Right forelimb (tissue), 1 donor: ENCODE measurements at regions not wholly inside any gene's neighbourhood (a gene's known extent, or its start where the extent isn't known, plus 50 kb on each side); places are given as distances from the start of the nearest gene placed in this dataset.

Source experiments
- DNase-seq: peaks from one replicate; pipeline ENCODE4 v3.0.0-alpha.2; 2018

DNA sequence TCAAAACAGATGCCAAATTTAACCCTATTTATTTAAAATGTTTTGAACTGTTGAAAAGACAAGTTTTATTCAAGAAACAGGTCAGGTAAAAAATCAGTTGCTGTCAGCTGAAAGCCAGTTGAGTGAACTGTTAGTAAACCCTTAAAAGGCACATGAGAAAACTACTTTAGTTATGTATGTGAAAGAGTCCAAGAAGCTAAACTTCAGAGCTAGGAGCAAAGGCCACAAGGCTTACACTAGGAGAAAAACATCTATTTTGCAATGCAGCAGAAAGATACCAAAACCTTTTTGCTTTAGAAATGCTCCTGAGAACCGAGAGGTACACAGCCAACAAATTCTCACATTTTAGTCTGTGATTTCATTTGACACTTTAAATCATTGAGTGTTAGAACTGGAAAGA is 375.2 kb downstream of the FSCB start:
- no peak for DNase-seq

DNA sequence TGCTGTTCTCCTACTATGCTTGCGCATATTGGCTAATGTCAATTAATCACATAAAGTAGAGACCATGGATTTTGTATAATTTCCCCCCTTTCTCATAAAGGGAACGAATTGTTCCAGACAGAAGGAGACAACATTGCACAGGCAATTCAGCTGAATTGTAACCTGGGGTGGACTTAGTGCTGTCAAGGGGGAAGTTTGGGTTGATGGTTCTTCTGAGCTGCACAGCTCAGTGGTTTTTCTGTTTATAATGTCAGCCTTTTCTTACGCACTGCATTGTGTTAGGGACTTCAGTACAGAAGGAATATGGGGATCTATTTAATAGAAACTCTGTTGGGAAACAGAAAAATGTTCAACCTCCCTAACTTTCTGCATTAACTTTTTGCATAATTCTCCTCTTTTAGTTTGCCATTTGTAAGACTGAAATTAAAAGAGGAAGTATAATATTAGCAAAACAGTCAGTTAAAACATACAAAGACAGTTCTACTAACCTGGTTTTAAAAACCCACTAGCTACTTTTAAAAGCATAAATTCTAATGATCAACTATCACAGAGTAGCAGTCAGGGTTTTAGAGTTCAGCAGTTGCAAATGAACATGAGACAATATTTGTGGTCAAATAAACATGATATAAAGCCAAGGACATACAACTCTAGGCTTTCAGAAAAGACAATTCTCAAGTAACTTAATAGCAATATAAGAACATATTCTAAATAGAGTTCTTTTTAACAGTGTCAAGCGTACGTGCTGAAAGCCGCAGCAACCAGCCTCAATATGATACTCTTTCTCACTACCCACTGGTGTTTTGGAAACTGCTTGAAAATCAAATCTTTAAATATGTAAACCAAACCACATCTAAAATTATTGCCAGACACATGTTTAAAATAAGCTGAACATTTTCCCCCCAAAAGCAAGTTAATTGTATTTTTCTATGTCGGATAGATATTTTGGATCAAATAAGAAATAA is 393.0 kb downstream of the FSCB start:
- DNase-seq = no peak

DNA sequence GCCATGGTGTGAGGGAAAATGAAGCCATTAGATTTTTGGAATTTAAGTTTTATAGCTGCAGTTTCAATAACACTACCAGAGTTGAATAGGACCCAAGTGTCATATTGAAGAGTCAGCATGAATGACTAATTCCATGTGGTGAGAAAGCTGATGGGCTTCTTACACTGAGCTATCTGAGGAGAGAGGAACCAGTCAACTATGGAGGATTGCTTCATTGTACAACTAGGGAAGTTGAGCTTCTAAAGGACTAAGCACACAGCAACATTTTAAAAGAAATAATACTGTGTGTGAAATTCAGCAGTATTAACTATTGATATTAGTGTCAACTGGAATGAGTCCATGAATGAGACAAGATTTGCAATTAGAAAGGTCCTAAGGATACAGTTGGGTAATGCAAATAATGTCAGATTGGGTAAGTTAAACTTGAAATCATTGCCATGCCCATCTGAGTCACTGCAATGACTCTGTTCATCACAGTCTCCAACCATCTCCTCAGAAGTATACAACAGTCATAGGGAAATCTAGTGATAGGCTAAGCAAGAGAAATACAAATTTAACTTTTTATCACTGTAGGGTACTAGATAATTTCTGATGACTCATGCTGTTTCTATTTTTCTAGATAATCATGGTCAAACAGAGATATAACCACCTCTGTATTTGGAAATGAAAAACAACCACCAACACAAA is 394.2 kb downstream of the FSCB start:
- no peak for DNase-seq

DNA sequence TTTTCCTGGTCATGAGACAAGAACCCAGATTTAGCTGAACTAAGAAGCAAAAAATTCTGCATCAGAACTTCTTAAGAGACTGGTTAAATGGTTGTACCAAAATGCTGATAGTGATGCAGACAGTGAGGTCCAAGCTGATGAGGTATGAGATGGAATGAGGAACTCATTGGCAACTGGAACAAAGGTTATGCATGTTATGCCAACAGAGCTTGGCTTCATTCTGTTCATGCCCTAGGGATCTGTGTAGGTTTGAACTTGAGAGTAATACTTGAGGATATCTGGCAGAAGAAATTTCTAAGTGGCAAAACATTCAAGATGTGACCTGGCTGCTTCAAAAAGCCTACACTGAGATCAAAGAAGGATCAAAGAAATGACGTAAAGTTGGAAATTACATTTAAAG is 398.0 kb downstream of the FSCB start:
- DNase-seq = no peak

DNA sequence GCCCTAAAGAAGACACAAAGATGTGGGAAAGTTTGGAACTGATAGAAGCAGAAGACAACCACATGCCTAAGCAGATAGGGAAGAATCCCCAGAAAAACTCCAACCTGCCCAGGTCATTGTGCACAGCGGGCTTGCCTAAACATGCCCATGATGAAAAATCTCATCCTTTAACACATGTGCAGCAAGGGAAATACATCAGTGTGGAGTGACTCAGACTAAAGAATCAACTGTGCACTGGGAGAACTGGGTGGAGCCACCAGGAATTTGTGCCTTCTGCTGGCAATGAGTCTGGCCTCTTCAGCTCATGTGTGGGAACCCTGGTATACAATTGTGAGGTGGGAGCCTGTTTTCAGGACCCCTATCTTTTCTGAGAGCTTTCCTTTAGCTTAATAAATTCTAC is 398.5 kb downstream of the FSCB start:
- DNase-seq = no peak

DNA sequence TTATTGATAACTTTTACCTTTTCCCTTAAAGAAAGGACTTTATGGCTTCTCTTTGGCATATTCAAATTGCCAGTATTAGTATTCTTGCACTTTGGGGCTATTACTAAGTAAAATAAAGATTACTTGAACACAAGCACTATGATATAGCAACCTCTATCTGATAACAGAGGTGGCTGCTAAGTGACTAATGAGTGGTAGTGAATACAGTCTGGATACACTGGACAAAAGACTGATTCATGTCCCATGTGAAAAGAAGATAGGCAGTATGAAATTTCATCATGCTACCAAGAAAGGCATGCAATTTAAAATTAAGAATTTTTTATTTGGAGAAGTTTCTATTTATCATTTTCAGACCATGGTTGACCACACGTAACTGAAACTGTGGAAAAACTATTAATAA is 399.9 kb downstream of the FSCB start:
- DNase-seq = no peak

DNA sequence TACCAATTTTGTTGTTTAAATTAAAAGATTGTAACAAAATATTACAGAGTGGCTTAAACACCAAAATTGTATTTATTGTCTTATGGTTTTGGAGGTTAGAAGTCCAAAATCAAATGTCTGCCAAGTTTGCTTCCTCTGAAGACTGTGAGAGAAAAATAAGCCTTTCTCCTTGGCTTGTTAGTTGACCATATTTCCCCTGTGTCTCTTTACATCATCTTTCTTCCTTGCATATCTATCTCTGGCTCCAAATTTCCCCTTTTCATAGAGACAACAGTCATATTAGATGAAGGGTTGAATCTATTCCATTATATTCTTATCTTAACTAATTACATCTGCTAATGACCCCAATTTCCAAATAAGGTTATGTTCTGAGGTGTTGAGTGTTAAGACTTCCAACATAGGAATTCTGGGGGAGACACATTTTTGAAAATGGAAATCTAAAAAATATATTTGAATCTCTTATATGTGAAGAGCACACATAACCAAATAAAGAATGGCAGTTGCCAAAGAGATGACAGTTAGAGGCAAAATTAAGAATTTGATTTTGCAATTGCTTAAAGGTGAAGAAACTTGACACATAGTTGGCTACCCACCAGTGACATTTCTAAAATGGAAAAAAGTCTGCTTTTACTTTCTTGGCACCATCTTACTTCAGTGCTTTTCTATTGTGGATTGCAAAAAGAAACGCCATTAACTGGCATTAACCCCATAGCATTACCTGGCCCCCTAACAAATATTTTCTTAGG is 407.2 kb downstream of the FSCB start:
- DNase-seq = no peak

DNA sequence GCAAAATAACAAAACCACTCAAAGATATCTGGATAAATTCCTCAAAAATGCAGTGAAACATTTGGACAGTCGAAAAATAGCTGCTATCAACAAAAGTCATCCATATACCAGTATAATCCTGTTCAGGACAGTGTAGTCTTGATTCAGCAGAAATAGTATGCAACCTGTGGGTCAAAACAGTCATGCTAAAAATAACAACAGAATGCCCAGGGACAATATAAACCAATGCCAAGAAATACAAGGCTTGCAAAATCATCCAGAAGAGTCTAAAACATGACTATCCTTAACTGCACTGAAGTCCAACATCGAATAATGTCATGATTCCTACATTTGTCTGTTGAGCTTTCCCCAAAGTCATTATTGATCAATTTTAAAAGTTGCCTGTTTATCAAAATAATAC is 425.9 kb downstream of the FSCB start:
- DNase-seq = no peak

DNA sequence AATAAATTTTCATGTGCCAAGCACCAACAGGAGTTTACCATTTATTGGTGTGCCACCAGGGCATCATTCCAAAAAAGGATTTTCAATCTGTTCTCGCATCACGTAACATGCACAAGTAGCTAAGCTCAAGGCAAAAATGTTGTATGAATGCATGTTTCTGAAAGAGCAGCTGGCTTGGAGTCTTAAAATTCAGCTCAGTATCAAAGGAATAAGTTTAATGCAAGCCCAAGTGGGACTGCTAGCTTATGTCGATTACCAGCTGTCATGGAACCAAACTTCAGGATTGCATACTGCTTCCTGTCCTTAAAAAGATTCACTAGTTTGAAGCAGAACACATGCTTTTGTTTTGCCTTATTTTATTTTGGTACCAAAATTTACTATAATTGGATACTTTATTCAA is 437.0 kb downstream of the FSCB start:
- no peak for DNase-seq

DNA sequence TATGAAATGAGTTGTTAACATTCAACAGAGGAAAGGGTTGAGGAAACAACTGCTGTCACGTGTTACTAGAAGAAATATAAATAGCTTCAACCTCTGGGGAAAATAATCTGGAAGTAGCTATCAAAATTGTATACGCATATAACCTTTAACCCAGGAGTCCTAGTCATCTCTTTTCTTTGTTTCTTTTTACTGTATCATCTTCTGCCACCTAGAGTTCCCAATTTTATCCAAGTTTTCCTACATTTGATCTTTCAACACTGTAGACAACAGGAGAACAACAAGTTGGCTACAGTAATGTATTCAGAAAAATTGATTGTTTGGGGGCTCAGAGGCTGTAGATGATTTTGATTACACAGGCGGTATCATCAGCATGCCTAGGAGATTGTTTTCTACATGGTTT is 453.7 kb downstream of the FSCB start:
- DNase-seq = no peak

DNA sequence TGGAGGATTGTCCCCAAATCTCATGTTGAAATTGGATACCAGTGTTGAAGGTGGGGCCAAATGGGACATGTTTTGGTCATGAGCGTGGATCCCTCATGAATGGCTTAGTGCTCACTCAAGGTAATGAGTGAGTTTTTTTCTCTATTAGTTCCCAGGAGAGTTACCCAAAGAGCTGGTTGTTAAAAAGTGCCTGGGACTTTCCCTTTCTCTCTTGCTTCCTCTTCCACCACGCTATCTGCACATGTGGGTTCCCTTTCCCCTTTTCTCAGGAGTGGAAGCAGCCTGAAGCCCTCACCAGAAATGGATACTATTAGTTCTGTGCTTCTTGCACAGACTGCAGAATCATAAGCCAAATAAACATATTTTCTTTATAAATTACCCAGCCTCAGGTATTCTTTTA is 465.4 kb downstream of the FSCB start:
- no peak for DNase-seq

DNA sequence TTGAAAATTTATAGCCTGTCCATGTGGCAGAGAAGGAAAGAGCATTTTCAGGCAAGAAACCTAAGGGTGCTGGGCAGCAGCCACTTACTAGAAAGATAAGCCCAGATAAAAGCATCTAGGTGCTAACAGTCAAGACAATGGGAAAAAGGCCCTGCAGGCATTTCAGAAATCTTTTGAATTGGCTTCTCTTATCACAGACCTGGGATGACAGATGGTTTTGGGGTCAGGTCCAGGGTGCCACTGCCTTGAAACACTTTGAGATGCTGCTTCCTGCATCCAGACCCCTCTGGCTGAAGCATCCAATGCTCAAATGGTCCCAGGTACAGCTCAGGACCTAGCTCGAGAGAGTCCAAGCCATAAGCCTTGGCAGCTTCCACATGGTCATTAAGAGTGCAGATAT is 466.5 kb downstream of the FSCB start:
- DNase-seq = no peak

DNA sequence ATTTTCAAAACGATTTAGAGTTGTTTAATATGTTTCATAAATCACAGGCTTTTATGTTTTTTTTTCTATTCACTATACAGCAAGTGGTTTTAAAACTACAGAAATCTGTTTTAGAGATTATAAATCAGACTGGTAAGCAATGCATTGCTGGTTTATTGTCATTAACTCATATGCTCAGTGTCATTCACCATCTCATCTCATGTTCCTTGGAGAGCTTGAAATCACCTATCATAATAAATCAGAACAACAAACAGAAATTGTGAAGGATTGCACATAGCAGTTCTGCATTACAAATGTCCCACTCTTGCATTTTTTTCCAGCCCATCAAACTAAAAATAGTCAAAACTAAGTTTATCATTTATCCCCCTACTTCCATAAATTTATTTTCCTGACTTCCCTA is 470.8 kb downstream of the FSCB start:
- no peak for DNase-seq

DNA sequence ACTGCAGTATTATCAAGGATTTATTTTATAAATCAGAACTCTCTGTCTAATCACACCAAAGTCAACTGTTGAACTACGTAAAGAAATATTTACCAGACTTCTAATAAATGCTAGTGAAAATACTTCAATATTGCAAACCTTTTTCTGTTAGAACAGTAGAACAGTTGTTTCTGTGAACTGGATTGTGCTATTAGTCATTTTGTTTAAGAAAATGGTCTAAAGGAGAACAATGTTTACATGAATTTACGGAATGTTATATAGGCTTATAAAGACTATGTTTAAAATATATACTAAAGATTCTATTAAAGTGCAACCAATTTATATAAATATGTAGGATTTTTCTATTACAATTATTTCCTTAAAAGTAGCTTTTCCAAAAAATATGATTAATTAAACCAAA is 471.4 kb downstream of the FSCB start:
- no peak for DNase-seq

DNA sequence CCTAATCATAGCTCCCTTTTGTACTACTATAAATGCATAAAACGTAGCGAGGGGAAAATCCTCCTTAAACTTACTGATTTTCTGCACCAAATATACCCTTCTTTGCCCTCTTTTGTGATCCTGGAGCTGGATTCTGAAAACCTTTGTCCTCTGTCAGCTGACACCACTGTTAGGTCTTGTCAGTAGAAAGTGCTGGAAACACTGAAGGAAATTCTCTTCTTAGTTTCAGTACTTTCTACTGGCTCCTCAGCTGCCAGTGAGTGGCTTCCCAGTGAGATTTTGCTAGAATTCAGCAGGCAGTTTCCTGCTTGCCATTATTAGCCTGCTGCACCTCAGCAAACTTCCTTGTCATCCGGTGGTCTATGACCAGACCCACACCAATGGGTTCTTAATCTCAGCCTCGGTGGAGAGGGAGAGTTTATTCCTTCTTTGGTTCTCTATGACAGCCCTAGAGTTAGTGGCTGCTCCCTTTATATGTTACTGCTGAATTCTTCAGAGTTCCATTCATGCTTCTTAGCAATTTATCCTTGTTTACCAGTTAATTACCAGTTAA is 476.2 kb downstream of the FSCB start:
- DNase-seq = no peak

DNA sequence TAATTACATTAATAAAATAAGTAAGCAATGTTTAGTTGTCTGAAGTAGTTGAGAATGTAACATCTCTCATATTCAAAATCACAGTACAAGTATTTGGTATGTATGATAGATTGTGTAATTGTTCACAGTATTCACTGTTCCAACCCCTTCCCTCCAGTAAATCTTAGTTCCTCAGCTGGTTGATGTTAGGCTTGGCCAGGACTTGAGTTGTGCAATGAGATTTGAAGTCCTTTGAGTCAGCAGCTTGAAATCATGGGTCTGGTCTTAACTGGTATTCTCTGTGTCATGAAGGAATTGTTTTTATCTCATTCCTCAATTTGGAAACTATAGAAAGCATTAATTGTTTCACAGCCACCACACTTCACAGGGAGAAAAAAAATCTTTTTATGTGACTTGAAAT is 477.1 kb downstream of the FSCB start:
- DNase-seq = no peak

DNA sequence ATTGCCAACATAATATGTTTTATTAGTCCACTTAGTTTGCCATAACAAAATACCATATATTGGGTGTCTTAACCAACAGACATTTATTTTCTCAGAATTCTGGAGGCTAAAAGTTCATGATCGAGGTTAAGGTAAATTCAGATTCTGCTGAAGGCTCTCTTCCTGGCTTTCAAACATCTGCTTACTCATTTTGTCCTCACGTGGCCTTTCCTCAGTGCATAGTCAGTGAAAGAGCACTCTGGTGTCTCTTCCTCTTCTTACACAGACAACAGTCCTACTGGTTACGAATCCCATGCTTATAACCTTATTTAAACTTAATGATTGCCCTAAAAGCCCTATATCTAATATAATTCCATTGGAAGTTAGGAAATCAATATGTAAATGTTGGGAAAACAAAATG is 479.7 kb downstream of the FSCB start:
- DNase-seq = no peak

DNA sequence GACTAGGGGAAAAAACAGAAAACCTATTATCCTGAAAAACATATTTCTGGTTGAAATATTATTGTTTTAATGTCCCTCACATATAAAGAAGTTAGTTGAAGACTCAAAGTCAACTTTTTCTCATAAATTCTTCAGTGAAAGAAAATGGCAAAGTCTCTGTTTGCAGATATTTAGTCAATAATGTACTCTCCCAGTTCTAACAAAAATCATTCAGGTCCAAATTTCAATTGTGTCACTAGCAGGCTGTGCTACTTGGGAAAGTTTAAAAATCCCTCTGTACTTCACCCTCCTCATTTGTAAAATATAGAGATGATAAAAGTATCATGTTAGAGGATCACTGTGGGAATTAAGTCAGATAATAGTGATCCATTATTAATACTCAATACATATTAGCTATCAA is 496.5 kb downstream of the FSCB start:
- no peak for DNase-seq

DNA sequence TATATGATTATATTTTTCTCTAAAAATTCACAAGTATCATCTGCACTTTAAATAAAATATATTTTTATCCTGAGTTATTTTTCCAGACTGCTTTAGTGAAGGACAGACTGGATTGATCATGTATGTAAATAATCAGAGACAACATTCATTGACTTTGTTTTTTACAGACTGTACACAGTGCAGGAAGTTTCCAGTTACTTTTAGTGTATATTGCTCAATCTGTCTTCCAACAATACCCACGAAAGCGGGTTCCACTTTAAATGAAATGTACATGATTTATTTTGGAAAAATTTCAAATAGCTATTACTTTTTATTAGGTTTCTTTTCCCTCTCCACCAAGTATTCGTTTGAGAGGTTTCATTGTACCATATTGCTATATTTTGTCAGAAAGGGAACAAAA is 497.0 kb downstream of the FSCB start:
- no peak for DNase-seq

DNA sequence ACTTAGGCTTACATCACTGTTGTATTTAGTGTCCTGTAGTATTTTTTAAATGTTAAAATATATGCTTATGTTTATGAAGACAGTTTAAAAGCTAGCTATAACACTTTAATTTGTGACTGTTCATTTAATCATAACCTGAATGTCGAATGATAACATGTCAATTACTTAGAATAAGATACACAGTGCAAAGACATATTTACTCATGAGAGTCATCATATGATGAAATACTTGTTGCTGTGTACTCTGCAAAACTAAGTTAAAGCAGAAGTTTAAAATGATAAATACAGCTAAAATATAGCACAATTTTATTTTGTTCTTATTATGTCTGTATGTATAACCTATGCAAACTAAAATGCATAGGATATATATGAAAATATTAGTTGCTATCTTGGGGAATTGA is 497.4 kb downstream of the FSCB start:
- no peak for DNase-seq

DNA sequence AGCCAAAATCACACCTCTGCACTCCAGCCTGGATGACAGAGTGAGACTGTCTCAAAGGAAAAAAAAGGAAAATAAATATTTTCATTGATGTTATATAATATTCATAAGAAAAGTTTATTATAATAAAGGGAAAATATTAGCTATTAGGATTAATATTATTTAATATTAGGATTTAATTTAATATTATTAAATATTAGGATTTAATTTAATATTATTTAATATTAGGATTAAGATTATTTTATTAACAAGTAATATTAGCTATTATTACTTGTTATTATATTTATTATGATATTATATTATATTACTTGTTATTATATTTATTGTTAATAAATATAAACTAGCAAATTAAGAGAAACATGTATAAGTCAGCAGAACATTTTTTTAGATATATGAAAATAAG is 518.1 kb downstream of the FSCB start:
- DNase-seq = no peak

DNA sequence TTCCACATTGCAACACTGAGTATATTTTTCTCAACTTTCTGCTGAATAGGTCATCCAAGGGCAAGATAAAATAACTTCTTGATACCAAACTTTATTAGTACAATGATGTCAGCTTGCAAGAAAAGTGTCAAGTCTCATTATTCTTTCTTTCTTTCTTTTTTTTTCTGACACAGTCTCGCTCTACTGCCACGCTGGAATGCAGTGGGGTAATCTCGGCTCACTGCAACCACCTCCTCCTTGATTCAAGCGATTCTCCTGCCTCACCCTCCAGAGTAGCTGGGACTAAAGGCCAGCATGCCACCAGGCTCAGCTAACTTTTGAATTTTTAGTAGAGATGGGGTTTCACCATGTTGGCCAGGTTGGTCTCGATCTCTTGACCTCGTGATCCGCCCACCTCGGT is 523.4 kb downstream of the FSCB start:
- DNase-seq = no peak

DNA sequence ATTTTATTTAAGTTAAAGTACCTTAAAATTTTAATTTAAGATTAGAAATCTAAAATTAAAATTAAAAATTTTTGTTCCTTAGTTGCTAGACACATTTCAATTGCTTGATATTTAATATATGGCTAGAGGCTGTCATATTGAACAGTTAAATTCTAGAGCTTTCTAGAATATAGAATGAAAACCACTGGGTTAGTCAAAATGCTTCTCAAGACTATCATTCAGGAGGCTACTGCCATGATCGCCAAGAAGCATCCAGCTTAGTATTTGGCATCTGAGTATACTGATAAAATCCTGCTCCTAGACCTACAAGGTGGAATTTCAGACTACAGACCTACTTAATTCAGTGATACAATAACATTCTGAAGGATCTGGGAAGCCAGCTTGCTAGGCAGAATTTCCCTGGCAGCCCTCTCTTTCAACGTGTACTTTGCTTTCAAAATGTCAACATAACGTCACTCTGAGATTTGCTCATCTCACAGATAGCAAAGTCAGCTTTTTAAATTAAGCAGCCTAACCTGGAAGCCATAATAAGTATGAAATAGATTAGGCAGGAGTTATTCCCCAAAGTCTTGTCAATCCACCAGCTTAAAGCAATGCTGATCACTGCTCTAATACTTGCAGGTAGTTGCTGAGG is 525.8 kb downstream of the FSCB start:
- no peak for DNase-seq
